OCI-LY1 (cell line): ENCODE measurements at regions not wholly inside any gene's neighbourhood (a gene's known extent, or its start where the extent isn't known, plus 50 kb on each side); places are given as distances from the start of the nearest gene placed in this dataset.

Experiments
- H2AFZ ChIP-seq: fragments of 200-600 bp; sonication (generic), shearing (Covaris generic); 2 replicates; pipeline ENCODE4 v1.6.0; 2014; ENCODE audit warnings: antibody characterized with exemption, mild to moderate bottlenecking, low read length
- H3F3A ChIP-seq: fragments of 200-600 bp; sonication (generic), shearing (Covaris generic); 2 replicates; pipeline ENCODE4 v1.6.0; 2014; ENCODE audit warnings: mild to moderate bottlenecking, antibody characterized with exemption, low read length, moderate library complexity; ENCODE audit not compliant: insufficient read depth
- H3K27ac ChIP-seq: fragments of 200-600 bp; sonication (generic); 2 replicates; pipeline ENCODE4 v1.5.1; 2014; ENCODE audit warnings: low read length, mixed run types, mild to moderate bottlenecking, low read depth; ENCODE audit not compliant: poor library complexity, severe bottlenecking
- H3K27me3 ChIP-seq: fragments of 200-600 bp; sonication (generic); 2 replicates; pipeline ENCODE4 v1.6.0; 2014; ENCODE audit warnings: antibody characterized with exemption, mild to moderate bottlenecking, low read length, moderate library complexity; ENCODE audit not compliant: insufficient read depth
- H3K36me3 ChIP-seq: fragments of 200-600 bp; sonication (generic); 2 replicates; pipeline ENCODE4 v1.6.1; 2014; ENCODE audit warnings: mild to moderate bottlenecking, antibody characterized with exemption, low read length, moderate library complexity, mixed read lengths; ENCODE audit not compliant: insufficient read depth
- H3K4me1 ChIP-seq: fragments of 200-600 bp; sonication (generic); 2 replicates; pipeline ENCODE4 v1.5.1; 2014; ENCODE audit warnings: mild to moderate bottlenecking, low read length, moderate library complexity; ENCODE audit not compliant: insufficient read depth, severe bottlenecking
- H3K4me2 ChIP-seq: fragments of 200-600 bp; sonication (generic), shearing (Covaris generic); 2 replicates; pipeline ENCODE4 v1.6.1; 2014; ENCODE audit warnings: low read length
- H3K4me3 ChIP-seq: fragments of 200-600 bp; sonication (generic); 2 replicates; pipeline ENCODE4 v1.5.1; 2014; ENCODE audit warnings: low read length, low read depth, mild to moderate bottlenecking, mixed read lengths; ENCODE audit not compliant: poor library complexity, severe bottlenecking
- H3K79me2 ChIP-seq: fragments of 200-600 bp; shearing (Covaris generic); 2 replicates; pipeline ENCODE4 v1.6.1; 2016; ENCODE audit warnings: mixed run types, low read length, mixed read lengths; ENCODE audit not compliant: insufficient read depth
- H3K9ac ChIP-seq: fragments of 200-600 bp; sonication (generic), shearing (Covaris generic); 2 replicates; pipeline ENCODE4 v1.6.1; 2014; ENCODE audit warnings: mild to moderate bottlenecking, low read length, mixed read lengths
- H3K9me2 ChIP-seq: fragments of 200-600 bp; sonication (generic), shearing (Covaris generic); 2 replicates; pipeline ENCODE4 v1.6.1; 2014; ENCODE audit warnings: low read depth, mild to moderate bottlenecking, low read length, mixed read lengths
- H3K9me3 ChIP-seq: fragments of 200-600 bp; shearing (Covaris generic); 2 replicates; pipeline ENCODE4 v1.6.1; 2014; ENCODE audit warnings: low read length, mixed read lengths
- H4K20me1 ChIP-seq: fragments of 200-600 bp; sonication (generic), shearing (Covaris generic); 2 replicates; pipeline ENCODE4 v1.6.0; 2016; ENCODE audit warnings: mild to moderate bottlenecking, low read length; ENCODE audit not compliant: insufficient read depth
- EZH2 ChIP-seq: fragments of 200-600 bp; sonication (generic), shearing (Covaris generic); IDR thresholded peaks from 2 replicates; pipeline ENCODE4 v1.8.0; 2017; ENCODE audit warnings: borderline replicate concordance, mixed run types, mild to moderate bottlenecking, antibody characterized with exemption, low read length, moderate library complexity, mixed read lengths
- TF ChIP-seq, protein P1 (sequence below): fragments of 200-600 bp; sonication (generic), shearing (Covaris generic); IDR thresholded peaks from 2 replicates; pipeline ENCODE4 v1.5.1; 2017; ENCODE audit warnings: mild to moderate bottlenecking, antibody characterized with exemption, low read length, moderate library complexity, mixed read lengths

DNA sequence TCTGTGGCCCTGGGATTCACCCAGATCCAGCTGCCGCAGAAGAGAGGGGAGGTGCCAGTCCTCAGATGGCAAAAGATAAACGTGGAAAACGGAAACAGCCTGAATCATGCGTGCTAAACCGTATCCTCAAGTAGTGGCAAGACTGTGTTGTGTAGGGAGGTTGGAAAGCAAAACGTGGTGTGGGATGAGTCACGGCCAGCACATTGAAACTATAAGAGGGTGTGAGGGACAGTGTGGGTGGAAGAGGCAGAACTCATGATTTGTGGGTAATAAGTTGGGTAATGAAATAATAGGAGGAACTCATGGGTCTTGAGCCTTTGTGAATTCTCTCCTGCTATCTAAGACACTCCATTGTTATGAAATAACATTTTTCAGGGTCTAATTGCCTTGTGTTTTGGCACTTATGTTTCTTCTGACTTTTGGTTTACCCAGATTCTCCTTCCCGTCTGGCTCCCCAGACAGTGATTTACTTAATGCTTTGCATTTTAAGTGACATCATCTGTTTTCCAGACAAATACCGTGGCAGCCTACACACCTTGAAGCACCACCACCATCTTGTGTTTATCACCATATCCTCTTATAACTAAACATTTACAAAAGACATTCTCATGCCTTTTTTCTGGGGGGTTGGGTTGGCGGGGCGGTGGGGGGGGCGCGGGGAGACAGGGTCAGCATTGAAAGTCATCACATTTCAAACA, 62.3 kb upstream of the PTCSC3 start:
- H3K4me1 ChIP-seq, result no peaks in the 10 kb centered on the region
- H4K20me1 ChIP-seq, result no peaks in the 10 kb centered on the region
- no peak overlapping the region for H3K27ac ChIP-seq
- no peak overlapping the region for H3K4me2 ChIP-seq
- no peak overlapping the region for H3K9ac ChIP-seq
- H3F3A ChIP-seq, result no peaks in the 10 kb centered on the region
- H3K79me2 ChIP-seq, result no peaks in the 10 kb centered on the region
- H3K27me3 ChIP-seq, result no peaks in the 10 kb centered on the region
- TF ChIP-seq, protein P1, sequence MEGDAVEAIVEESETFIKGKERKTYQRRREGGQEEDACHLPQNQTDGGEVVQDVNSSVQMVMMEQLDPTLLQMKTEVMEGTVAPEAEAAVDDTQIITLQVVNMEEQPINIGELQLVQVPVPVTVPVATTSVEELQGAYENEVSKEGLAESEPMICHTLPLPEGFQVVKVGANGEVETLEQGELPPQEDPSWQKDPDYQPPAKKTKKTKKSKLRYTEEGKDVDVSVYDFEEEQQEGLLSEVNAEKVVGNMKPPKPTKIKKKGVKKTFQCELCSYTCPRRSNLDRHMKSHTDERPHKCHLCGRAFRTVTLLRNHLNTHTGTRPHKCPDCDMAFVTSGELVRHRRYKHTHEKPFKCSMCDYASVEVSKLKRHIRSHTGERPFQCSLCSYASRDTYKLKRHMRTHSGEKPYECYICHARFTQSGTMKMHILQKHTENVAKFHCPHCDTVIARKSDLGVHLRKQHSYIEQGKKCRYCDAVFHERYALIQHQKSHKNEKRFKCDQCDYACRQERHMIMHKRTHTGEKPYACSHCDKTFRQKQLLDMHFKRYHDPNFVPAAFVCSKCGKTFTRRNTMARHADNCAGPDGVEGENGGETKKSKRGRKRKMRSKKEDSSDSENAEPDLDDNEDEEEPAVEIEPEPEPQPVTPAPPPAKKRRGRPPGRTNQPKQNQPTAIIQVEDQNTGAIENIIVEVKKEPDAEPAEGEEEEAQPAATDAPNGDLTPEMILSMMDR, result no peak
- no peak for TF ChIP-seq EZH2
- H2AFZ ChIP-seq, result no peak overlapping the region
- no peaks in the 10 kb centered on the region for H3K9me2 ChIP-seq
- no peaks in the 10 kb centered on the region for H3K36me3 ChIP-seq
- no peaks in the 10 kb centered on the region for H3K9me3 ChIP-seq
- H3K4me3 ChIP-seq, result no peak overlapping the region

DNA sequence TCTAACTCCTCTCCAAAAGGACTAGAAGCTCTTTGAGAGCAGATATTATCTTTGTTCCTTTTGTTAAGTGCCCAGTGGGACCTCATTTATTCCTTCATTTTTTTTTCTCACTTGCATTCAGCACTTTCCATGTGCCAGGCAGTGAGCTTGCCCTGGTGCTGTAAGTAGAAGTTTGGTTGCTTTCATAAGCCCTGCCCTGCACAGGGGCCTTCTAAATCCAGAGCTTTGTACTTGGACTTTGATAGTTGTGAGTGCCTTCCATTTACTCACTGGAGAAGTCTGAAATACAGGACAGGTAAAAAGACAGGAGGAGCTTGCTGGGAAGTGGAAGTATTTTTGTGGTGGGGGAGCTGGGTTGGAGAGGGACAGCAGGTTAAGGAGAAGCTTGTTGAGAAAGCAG, 56.7 kb upstream of the PTCSC3 start:
- H3K4me2 ChIP-seq, result no peak overlapping the region
- H3K79me2 ChIP-seq, result no peaks in the 10 kb centered on the region
- no peaks in the 10 kb centered on the region for H3K9me2 ChIP-seq
- no peak overlapping the region for H3K4me3 ChIP-seq
- H3K27me3 ChIP-seq, result no peaks in the 10 kb centered on the region
- H3K9ac ChIP-seq, result no peak overlapping the region
- no peaks in the 10 kb centered on the region for H3K9me3 ChIP-seq
- TF ChIP-seq EZH2, result no peak
- TF ChIP-seq, protein P1, result no peak
- H4K20me1 ChIP-seq, result no peaks in the 10 kb centered on the region
- no peaks in the 10 kb centered on the region for H3K4me1 ChIP-seq
- H2AFZ ChIP-seq, result no peak overlapping the region
- H3F3A ChIP-seq, result no peaks in the 10 kb centered on the region
- no peaks in the 10 kb centered on the region for H3K36me3 ChIP-seq
- H3K27ac ChIP-seq, result no peak overlapping the region

DNA sequence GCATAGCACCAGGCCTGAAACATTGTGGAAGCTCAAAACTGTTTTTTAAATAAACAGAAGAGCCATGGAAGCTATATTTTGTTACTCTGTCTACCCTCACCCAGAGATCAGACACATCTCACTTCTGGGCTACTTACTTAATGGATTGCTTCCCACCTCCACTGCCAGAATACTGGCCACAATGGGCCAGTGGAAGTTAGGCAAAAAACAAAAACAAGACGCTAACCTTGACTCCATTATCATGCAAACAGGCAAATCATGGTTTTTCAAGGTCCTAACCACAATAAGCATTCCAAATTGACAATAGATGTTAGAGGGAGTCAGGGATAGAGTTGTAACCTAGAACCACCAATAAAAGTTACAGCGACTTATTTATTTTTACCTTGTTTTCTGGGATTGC, 52.7 kb upstream of the PTCSC3 start:
- Histone ChIP-seq H3K9me2 (no peaks in the 10 kb centered on the region), H3K9ac (no peak overlapping the region), H3K4me3 (no peak overlapping the region), H3K27ac (no peak overlapping the region), H3K27me3 (no peaks in the 10 kb centered on the region), H4K20me1 (no peaks in the 10 kb centered on the region), H3K9me3 (no peaks in the 10 kb centered on the region), H3K79me2 (no peaks in the 10 kb centered on the region), H3K4me1 (no peaks in the 10 kb centered on the region), H3K4me2 (no peak overlapping the region), H3K36me3 (no peaks in the 10 kb centered on the region), H3F3A (no peaks in the 10 kb centered on the region), H2AFZ (no peak overlapping the region)
- no peak for TF ChIP-seq EZH2
- TF ChIP-seq, protein P1, result no peak
